Hematopoietic multipotent progenitor cell treated with erythropoietin and hydrocortisone succinate and interleukin-3 and kit ligand, for 4 days (in vitro differentiated cells): ENCODE measurements at regions not wholly inside any gene's neighbourhood (a gene's known extent, or its start where the extent isn't known, plus 50 kb on each side); places are given as distances from the start of the nearest gene placed in this dataset.

Source experiments
- DNase-seq: peaks from one replicate; pipeline ENCODE4 v3.0.0-alpha.2; 2015

DNA sequence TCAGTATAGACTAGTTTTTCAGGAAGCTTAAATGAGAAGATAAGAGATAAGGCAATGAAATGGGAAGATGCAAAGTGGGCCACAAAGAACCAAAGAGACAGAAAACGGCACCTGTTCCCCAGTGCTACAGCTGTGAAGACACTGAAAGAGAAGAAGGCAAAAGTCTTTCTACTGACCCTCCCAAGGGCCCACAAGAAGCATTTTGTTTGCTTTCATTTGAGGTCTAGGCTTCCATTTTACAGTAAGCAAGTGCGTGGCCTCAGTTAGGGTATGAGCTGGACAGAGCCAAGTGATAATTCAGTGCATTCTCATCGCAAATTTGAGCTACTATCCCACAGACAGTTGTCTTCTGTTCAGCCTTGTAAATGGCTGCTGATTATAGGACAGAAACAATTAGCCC, 53.4 kb upstream of the STK17B start:
- no peak for DNase-seq

GRCh38 chr2:196225213-196225612, 53.8 kb upstream of the STK17B start:
- no peak for DNase-seq

DNA sequence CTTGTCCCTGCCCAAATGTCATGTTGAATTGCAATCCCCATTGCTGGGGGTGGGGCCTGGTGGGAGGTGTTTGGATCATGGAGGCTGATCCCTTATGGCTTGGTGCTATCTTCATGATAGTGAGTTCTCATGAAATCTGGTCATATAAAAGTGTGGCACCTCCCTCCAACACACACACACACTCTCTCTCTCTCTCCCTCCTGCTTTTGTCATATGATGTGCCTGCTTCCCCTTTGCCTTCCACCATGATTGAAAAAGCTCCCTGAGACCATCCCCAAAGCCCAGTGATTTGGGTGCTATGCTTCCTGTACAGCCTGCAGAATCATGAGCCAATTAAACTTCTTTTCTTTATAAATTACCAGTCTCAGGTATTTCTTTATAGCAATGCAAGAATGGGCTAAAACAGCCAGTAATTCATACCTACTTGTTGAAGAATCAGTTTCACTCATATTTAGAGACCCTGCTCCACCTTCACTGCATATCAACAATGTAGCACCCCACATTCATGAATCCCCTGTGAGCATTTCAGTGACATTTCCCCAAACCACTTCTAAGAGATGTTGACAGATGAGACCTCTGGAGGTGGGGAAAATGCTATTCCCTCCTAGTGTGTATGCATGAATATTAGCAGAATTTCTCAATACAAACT, 54.8 kb upstream of the STK17B start:
- DNase-seq = no peak

- DNase-seq = no peak
These were observed 55.3 kb upstream of the STK17B start for GRCh38 chr2:196226707-196227065.

DNA sequence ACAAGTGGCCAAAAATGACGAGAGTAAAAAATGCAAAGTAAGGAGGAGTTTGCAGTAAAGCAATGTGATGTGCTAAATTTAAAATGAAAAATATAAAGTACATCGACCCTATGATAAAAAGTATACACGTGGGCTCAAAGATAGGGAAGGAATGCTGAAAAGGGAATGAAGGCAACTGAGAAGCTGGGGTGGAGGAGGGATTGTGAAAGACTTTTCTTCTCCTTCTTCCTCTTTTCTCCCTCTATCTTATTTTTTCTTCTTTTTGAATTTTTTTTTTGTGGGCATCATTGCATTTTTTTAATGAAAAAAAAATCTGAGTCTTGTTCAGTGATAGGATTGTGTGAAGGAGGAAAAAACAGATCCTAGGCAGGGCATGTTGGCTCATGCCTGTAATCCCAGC, 57.6 kb upstream of the STK17B start:
- peak; percentile 37 for DNase-seq

DNA sequence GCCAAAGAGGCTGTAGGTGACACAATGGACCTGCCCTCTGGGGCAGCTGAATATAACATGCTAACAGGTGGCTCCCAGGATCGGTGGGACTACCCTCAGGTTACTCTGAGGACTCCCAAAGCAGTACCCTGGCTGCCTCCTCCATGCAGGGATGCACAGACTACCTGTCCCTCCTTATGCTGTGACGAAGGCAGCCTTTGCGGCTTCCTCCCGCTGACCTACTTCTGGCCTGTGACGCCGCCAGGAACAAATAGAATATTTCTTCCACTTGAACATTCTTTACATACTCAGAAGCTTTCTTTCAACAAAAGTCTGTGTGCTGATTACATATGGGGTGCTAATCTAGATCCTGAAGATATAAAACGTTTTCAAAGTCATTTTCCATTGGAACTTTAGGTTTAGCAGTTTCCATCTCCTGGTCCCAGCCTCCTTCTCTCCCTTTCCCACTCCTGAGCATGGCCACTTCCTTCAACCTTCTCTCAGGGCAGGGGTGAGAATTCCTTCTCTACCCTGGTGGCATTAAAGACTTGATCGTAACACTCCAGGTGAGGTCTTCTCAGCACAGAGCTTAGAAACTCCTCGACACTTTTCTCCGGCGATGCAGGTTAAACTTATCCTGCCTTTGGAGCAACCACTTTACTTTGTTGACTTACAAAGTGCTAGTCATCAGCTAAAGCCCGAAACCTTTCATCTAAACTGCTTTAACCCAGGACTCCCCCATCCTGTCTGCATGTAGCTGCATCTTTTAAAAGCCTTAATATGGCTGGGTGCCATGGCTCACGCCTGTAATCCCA, 58.9 kb upstream of the STK17B start:
- no peak for DNase-seq

DNA sequence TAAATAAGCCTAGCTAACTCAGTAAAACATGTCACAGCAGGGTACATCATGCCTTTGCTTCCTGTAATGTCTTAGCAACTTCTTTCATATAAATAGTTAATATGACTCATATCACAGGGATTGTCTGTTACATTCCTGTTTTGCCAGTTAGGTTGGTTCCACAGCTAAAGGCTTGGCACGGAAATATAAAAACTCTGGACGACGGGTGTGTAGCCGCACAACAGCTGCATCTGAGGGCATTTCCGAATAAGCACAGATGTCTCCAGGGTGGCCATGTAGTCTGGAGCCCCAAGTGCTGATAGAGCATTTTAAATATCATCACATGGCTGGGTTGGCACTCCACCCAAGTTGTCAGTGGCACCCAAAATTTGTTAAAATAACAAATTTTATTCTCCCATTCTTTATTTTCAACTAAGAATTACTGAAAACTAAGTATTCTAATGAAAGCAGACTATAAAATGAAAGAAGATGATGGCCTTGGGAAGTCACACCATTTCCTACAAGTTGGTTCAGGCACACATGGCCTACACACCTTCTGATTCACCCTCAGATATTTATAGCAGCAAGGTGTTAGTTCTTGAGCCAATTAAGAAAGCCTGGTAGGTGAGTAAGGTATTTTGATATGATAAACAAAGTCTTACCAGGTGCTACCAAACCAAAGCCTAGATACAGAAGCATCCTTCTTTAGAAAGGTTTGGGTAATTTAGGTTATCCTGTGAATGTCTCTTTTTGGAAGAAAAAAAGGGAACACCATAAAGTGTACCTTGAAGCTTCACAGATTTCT, 61.8 kb upstream of the STK17B start:
- DNase-seq = no peak

- DNase-seq = peak; percentile 71
These were observed 62.6 kb upstream of the STK17B start for GRCh38 chr2:196233805-196234475.

DNA sequence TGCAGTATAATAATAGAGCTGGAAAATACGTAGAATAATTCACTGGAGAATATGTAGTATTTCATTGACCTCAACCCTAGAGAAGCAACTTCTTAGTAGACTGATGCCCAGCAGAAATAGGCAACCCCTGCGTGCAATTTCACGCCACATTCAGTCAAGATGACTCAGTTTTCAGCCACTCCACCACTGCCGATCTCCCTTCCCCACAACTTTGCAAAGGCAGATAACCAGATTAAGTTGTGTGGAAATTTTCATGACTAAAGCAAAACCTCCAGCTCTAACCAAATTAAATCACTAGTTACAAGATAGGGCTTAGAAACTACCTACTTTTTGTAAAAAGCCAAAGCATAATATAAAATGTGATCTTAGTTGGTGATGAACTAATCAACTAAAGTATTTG, 63.3 kb upstream of the STK17B start:
- peak; percentile 86 for DNase-seq

GRCh38 chr2:196238836-196239380, 67.5 kb upstream of the STK17B start:
- DNase-seq = no peak

- peak; percentile 96 for DNase-seq
These were observed 68.5 kb upstream of the STK17B start for GRCh38 chr2:196239622-196240587.

GRCh38 chr2:196241175-196241574, 69.8 kb upstream of the STK17B start:
- no peak for DNase-seq

GRCh38 chr2:196242131-196242620, 70.8 kb upstream of the STK17B start:
- DNase-seq = peak; percentile 94

GRCh38 chr2:196244516-196244915, 73.1 kb upstream of the STK17B start:
- no peak for DNase-seq

- DNase-seq = no peak
These were observed 73.6 kb upstream of the STK17B start for GRCh38 chr2:196244966-196245365.

GRCh38 chr2:196245378-196246140, 74.2 kb upstream of the STK17B start:
- no peak for DNase-seq

GRCh38 chr2:196247114-196247975, 76.0 kb upstream of the STK17B start:
- peak; percentile 53 for DNase-seq

- DNase-seq = no peak
These were observed 76.5 kb upstream of the STK17B start for GRCh38 chr2:196247976-196248280.

- DNase-seq = no peak
These were observed 77.2 kb upstream of the STK17B start for GRCh38 chr2:196248467-196249094.
